SK-N-SH (cell line): ENCODE measurements at regions not wholly inside any gene's neighbourhood (a gene's known extent, or its start where the extent isn't known, plus 50 kb on each side); places are given as distances from the start of the nearest gene placed in this dataset.

ENCODE experiments used
- CTCF ChIA-PET: fragments of 300-600, 350-600 bp; formaldehyde crosslinking; extraction: SDS; loops from one replicate; lab custom pipeline; 2021; lab: Yijun Ruan, JAX
- POLR2A ChIA-PET: fragments of 350-600 bp; sonication (Branson Sonifier 250); formaldehyde crosslinking; extraction: SDS; loops from one replicate; lab custom pipeline; 2020; ENCODE audit warnings: antibody characterized with exemption, inconsistent platforms; lab: Yijun Ruan, JAX
- DNase-seq: peaks from one replicate; pipeline ENCODE4 v3.0.0; 2012
- H2AFZ ChIP-seq: fragments of 200-600 bp; sonication (generic); 2 replicates; pipeline ENCODE4 v1.8.1; 2016; ENCODE audit warnings: antibody characterized with exemption, mild to moderate bottlenecking, low read depth
- H3F3A ChIP-seq: fragments of 200-600 bp; sonication (generic); replicated peaks from 2 replicates; pipeline ENCODE3; 2016; ENCODE audit warnings: antibody characterized with exemption, mild to moderate bottlenecking; ENCODE audit not compliant: insufficient read depth
- H3K27ac ChIP-seq, 2 experiments: fragments of 200-500 bp in 1 of 2; fragments of 200-600 bp in 1 of 2; sonication (Bioruptor generic) in 1 of 2; sonication (generic), shearing (Covaris generic) in 1 of 2; 2 replicates each; pipeline versions ENCODE4 v1.5.1 to v1.6.1; 2014 to 2016; ENCODE audit warnings: low read depth in 2 of 2, inconsistent platforms in 1 of 2, low read length in 1 of 2, mild to moderate bottlenecking in 1 of 2, mixed read lengths in 1 of 2
- H3K27me3 ChIP-seq: fragments of 200-600 bp; sonication (generic), shearing (Covaris generic); 2 replicates; pipeline ENCODE4 v1.6.1; 2016; ENCODE audit warnings: mixed run types; ENCODE audit not compliant: insufficient read depth
- H3K36me3 ChIP-seq, 2 experiments: fragments of 200-500 bp in 1 of 2; fragments of 200-600 bp in 1 of 2; sonication (Bioruptor generic) in 1 of 2; sonication (generic) in 1 of 2; replicated peaks in 1 of 2; 2 replicates each; pipeline versions ENCODE3 to v1.5.1; 2014 to 2016; ENCODE audit warnings: low read length in 1 of 2, mild to moderate bottlenecking in 1 of 2; ENCODE audit not compliant: insufficient read depth in 2 of 2, control insufficient read depth in 1 of 2
- H3K4me1 ChIP-seq, 2 experiments: fragments of 200-500 bp in 1 of 2; fragments of 200-600 bp in 1 of 2; sonication (Bioruptor generic) in 1 of 2; sonication (generic), shearing (Covaris generic) in 1 of 2; 2 replicates each; pipeline versions ENCODE4 v1.5.1 to v1.6.1; 2014 to 2016; ENCODE audit warnings: low read depth in 1 of 2, low read length in 1 of 2, mixed run types in 1 of 2; ENCODE audit not compliant: insufficient read depth in 2 of 2, control insufficient read depth in 1 of 2
- H3K4me2 ChIP-seq: fragments of 200-600 bp; sonication (generic), shearing (Covaris generic); 2 replicates; pipeline ENCODE4 v1.6.1; 2017; ENCODE audit warnings: mixed run types
- H3K4me3 ChIP-seq, 2 experiments: fragments of 200-500 bp in 1 of 2; fragments of 200-600 bp in 1 of 2; sonication (Bioruptor generic) in 1 of 2; sonication (generic), shearing (Covaris generic) in 1 of 2; 2 replicates each; pipeline versions ENCODE4 v1.5.1 to v1.8.1; 2014 to 2016; ENCODE audit warnings: low read depth in 2 of 2, inconsistent platforms in 1 of 2, low read length in 1 of 2, mild to moderate bottlenecking in 1 of 2, mixed read lengths in 1 of 2, moderate library complexity in 1 of 2
- H3K79me2 ChIP-seq: fragments of 200-600 bp; sonication (generic); 2 replicates; pipeline ENCODE4 v1.8.1; 2017; ENCODE audit warnings: mild to moderate bottlenecking; ENCODE audit not compliant: insufficient read depth
- H3K9ac ChIP-seq: fragments of 200-600 bp; sonication (generic); 2 replicates; pipeline ENCODE4 v1.6.1; 2017; ENCODE audit warnings: mixed run types
- H3K9me2 ChIP-seq: fragments of 200-600 bp; sonication (generic); 2 replicates; pipeline ENCODE4 v1.6.1; 2017; ENCODE audit warnings: mixed run types
- H3K9me3 ChIP-seq: fragments of 200-600 bp; sonication (generic); 2 replicates; pipeline ENCODE4 v1.6.1; 2017; ENCODE audit warnings: mixed run types, mild to moderate bottlenecking, moderate library complexity
- H4K20me1 ChIP-seq: fragments of 200-600 bp; sonication (generic); 2 replicates; pipeline ENCODE4 v1.6.1; 2017; ENCODE audit warnings: mild to moderate bottlenecking, mixed run types; ENCODE audit not compliant: insufficient read depth
- CHD2 ChIP-seq: fragments of 150-350 bp; IDR thresholded peaks from 2 replicates; pipeline ENCODE4 v1.6.1; 2018; ENCODE audit warnings: low read length; ENCODE audit not compliant: partially characterized antibody
- EP300 ChIP-seq, 2 experiments: IDR thresholded peaks; 2 replicates each; pipeline versions ENCODE4 v1.4.0 to v1.6.1; 2012; ENCODE audit warnings: borderline replicate concordance in 1 of 2, low read depth in 1 of 2, low read length in 1 of 2
- FOXJ3 ChIP-seq: sonication (generic); formaldehyde crosslinking; IDR thresholded peaks from 2 replicates; pipeline ENCODE4 v1.5.1; 2020; ENCODE audit warnings: mild to moderate bottlenecking, missing genetic modification reagents
- FOXM1 ChIP-seq: IDR thresholded peaks from 2 replicates; pipeline ENCODE4 v1.4.0; 2012; ENCODE audit warnings: low read depth, mild to moderate bottlenecking
- GATA2 ChIP-seq: sonication (generic); formaldehyde crosslinking; IDR thresholded peaks from 2 replicates; pipeline ENCODE4 v1.5.0; 2020; ENCODE audit warnings: mild to moderate bottlenecking, missing genetic modification reagents
- MEF2A ChIP-seq: IDR thresholded peaks from 2 replicates; pipeline ENCODE4 v1.4.0; 2012; ENCODE audit warnings: low read depth, borderline replicate concordance
- NRF1 ChIP-seq: IDR thresholded peaks from 2 replicates; pipeline ENCODE4 v1.6.1; 2012; ENCODE audit warnings: low read depth, mild to moderate bottlenecking, low read length
- RFX5 ChIP-seq: IDR thresholded peaks from 2 replicates; pipeline ENCODE4 v1.6.1; 2012; ENCODE audit warnings: mild to moderate bottlenecking, improper control_type of control experiment, low read length
- RXRA ChIP-seq: IDR thresholded peaks from 2 replicates; pipeline ENCODE4 v1.4.0; 2012; ENCODE audit warnings: low read depth, mild to moderate bottlenecking, borderline replicate concordance
- TAF1 ChIP-seq: IDR thresholded peaks from 2 replicates; pipeline ENCODE4 v1.6.1; 2012; ENCODE audit warnings: low read depth, mild to moderate bottlenecking, low read length, moderate library complexity, borderline replicate concordance
- WGBS: methylation state at CpG from one replicate; pipeline ENCODE4 v1.1.6; 2017; ENCODE audit warnings: low lambda C conversion rate; 5-methylcytosine and 5-hydroxymethylcytosine counted together
- TF ChIP-seq, protein P1 (sequence below): IDR thresholded peaks from 2 replicates; pipeline ENCODE4 v1.4.0; 2012; ENCODE audit warnings: low read depth, borderline replicate concordance
- TF ChIP-seq, protein P2 (sequence below): fragments of 150-350 bp; IDR thresholded peaks from 2 replicates; pipeline ENCODE4 v1.6.1; 2016; ENCODE audit warnings: mild to moderate bottlenecking, low read depth, low read length
- TF ChIP-seq, protein P3 (sequence below): IDR thresholded peaks from 2 replicates; pipeline ENCODE4 v1.4.0; 2012; ENCODE audit warnings: low read depth
- TF ChIP-seq, protein P4 (sequence below): IDR thresholded peaks from 2 replicates; pipeline ENCODE4 v1.6.1; 2012; ENCODE audit warnings: mild to moderate bottlenecking, low read depth, low read length, moderate library complexity
- TF ChIP-seq, protein P5 (sequence below): IDR thresholded peaks from 2 replicates; pipeline ENCODE4 v1.4.0; 2012; ENCODE audit warnings: low read depth, borderline replicate concordance
- TF ChIP-seq, protein P6 (sequence below): fragments of 200-600 bp; sonication (generic); IDR thresholded peaks from 2 replicates; pipeline ENCODE4 v1.6.1; 2017; ENCODE audit warnings: antibody characterized with exemption, mild to moderate bottlenecking, moderate library complexity

DNA sequence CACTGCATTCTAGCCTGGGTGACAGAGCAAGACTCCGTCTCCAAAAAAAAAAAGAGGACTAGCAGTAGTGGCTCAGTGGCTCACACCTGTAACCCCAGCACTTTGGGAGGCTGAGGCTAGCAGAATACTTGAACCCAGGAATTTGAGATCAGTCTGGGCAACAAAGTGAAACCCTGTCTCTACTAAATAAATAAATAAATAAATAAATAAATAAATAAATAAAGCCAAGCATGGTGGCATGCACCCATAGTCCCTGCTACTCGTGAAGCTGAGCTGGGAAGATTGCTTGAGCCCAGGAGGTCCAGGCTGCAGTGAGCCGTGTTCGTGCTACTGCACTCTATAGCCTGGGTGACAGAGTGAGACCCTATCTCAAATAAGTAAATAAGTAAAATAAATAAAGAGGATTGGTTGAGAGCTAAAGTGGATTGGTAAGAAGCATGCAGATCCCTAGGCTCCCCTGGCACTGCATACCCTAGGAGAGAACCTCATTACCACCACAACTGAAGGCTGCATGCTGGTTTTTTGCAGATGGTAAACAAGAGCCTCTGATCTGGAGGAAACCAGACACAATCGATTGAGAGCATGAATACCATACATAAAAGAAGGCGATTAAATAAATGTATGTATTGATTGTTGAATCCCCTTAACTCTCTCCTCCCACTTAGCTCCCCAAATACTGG, 163.2 kb downstream of the REEP3 start:
- Histone ChIP-seq H3K4me3 (no peak overlapping the region), H3K9ac (no peak overlapping the region), H3K4me1 (peaks cover 0 to 18% of the 10 kb centered on the region in 2 experiments; a peak in 3 of 4 replicates), H3K9me3 (no peaks in the 10 kb centered on the region), H3F3A (peaks cover 6% of the 10 kb centered on the region), H3K79me2 (no peaks in the 10 kb centered on the region), H3K4me2 (no peak overlapping the region), H3K27ac (no peak overlapping the region), H3K27me3 (no peaks in the 10 kb centered on the region), H3K9me2 (no peaks in the 10 kb centered on the region), H3K36me3 (no peaks in the 10 kb centered on the region), H2AFZ (no peak overlapping the region), H4K20me1 (no peaks in the 10 kb centered on the region)
- WGBS = 85% methylated on average over 6 of the region's 6 CpGs
- TF ChIP-seq, protein P1, sequence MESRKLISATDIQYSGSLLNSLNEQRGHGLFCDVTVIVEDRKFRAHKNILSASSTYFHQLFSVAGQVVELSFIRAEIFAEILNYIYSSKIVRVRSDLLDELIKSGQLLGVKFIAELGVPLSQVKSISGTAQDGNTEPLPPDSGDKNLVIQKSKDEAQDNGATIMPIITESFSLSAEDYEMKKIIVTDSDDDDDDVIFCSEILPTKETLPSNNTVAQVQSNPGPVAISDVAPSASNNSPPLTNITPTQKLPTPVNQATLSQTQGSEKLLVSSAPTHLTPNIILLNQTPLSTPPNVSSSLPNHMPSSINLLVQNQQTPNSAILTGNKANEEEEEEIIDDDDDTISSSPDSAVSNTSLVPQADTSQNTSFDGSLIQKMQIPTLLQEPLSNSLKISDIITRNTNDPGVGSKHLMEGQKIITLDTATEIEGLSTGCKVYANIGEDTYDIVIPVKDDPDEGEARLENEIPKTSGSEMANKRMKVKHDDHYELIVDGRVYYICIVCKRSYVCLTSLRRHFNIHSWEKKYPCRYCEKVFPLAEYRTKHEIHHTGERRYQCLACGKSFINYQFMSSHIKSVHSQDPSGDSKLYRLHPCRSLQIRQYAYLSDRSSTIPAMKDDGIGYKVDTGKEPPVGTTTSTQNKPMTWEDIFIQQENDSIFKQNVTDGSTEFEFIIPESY = no peak
- TF ChIP-seq FOXJ3 (CRISPR knock-in tag) (no peak), MEF2A (no peak), EP300 (IDR thresholded peaks at IDR 0.05; ENCODE audit: borderline replicate concordance in 1 of 2, low read depth in 1 of 2, low read length in 1 of 2) (no peak), RFX5 (no peak)
- TF ChIP-seq, protein P2, sequence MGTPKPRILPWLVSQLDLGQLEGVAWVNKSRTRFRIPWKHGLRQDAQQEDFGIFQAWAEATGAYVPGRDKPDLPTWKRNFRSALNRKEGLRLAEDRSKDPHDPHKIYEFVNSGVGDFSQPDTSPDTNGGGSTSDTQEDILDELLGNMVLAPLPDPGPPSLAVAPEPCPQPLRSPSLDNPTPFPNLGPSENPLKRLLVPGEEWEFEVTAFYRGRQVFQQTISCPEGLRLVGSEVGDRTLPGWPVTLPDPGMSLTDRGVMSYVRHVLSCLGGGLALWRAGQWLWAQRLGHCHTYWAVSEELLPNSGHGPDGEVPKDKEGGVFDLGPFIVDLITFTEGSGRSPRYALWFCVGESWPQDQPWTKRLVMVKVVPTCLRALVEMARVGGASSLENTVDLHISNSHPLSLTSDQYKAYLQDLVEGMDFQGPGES = no peak
- TF ChIP-seq, protein P3, sequence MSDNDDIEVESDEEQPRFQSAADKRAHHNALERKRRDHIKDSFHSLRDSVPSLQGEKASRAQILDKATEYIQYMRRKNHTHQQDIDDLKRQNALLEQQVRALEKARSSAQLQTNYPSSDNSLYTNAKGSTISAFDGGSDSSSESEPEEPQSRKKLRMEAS = no peak
- ChIA-PET CTCF (interaction anchor here (1.0 to 1.9 kb wide), 3 partner anchors 13 to 517 kb away, joined by 3 to 6 read pairs (median 5); no protein-coding TSS in a partner anchor), POLR2A (no interaction called here)
- DNase-seq = no peak

DNA sequence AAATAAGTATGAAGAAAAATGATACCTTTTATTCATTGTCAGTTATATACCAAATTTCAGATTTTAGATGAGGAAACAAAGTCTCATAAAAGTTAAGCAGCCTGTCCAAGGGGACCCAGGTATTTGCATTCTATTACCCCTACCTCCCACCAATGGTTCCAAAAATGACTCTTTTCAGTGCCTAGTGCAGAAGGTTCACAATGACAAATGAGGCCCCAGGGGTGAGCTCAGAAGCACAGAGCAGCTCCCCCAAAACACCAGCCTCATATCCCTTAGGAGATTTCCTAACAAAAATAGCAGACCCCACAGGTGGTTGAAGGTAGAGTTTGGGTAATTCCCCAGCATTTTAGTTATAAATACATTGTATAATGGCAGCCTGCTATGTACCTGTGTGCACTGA, 168.6 kb downstream of the REEP3 start:
- DNase-seq = no peak
- H3K9me3 ChIP-seq = no peaks in the 10 kb centered on the region
- no peaks in the 10 kb centered on the region; a peak in 1 of 4 replicates for H3K4me1 ChIP-seq
- no peaks in the 10 kb centered on the region for H3K9me2 ChIP-seq
- no peaks in the 10 kb centered on the region for H3K27me3 ChIP-seq
- CTCF ChIA-PET = interaction anchor here (1.0 to 1.1 kb wide), 3 partner anchors 14 to 523 kb away, joined by 3 to 4 read pairs (median 4); no protein-coding TSS in a partner anchor
- no peak overlapping the region for H3K4me2 ChIP-seq
- no peaks in the 10 kb centered on the region for H3F3A ChIP-seq
- H3K27ac ChIP-seq = no peak overlapping the region
- no peaks in the 10 kb centered on the region for H3K36me3 ChIP-seq
- H3K9ac ChIP-seq = no peak overlapping the region
- POLR2A ChIA-PET = no interaction called here
- H4K20me1 ChIP-seq = no peaks in the 10 kb centered on the region
- no peak overlapping the region for H2AFZ ChIP-seq
- H3K79me2 ChIP-seq = no peaks in the 10 kb centered on the region
- H3K4me3 ChIP-seq = no peak overlapping the region
- TF ChIP-seq FOXJ3 (CRISPR knock-in tag) = no peak
- TF ChIP-seq NRF1 = no peak
- TF ChIP-seq RXRA = no peak
- TF ChIP-seq, protein P4, sequence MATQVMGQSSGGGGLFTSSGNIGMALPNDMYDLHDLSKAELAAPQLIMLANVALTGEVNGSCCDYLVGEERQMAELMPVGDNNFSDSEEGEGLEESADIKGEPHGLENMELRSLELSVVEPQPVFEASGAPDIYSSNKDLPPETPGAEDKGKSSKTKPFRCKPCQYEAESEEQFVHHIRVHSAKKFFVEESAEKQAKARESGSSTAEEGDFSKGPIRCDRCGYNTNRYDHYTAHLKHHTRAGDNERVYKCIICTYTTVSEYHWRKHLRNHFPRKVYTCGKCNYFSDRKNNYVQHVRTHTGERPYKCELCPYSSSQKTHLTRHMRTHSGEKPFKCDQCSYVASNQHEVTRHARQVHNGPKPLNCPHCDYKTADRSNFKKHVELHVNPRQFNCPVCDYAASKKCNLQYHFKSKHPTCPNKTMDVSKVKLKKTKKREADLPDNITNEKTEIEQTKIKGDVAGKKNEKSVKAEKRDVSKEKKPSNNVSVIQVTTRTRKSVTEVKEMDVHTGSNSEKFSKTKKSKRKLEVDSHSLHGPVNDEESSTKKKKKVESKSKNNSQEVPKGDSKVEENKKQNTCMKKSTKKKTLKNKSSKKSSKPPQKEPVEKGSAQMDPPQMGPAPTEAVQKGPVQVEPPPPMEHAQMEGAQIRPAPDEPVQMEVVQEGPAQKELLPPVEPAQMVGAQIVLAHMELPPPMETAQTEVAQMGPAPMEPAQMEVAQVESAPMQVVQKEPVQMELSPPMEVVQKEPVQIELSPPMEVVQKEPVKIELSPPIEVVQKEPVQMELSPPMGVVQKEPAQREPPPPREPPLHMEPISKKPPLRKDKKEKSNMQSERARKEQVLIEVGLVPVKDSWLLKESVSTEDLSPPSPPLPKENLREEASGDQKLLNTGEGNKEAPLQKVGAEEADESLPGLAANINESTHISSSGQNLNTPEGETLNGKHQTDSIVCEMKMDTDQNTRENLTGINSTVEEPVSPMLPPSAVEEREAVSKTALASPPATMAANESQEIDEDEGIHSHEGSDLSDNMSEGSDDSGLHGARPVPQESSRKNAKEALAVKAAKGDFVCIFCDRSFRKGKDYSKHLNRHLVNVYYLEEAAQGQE = no peak
- TF ChIP-seq CHD2 = no peak
- no peak for TF ChIP-seq GATA2 (CRISPR knock-in tag)
- no peak for TF ChIP-seq FOXM1
- no peak for TF ChIP-seq TAF1
- TF ChIP-seq, protein P5, sequence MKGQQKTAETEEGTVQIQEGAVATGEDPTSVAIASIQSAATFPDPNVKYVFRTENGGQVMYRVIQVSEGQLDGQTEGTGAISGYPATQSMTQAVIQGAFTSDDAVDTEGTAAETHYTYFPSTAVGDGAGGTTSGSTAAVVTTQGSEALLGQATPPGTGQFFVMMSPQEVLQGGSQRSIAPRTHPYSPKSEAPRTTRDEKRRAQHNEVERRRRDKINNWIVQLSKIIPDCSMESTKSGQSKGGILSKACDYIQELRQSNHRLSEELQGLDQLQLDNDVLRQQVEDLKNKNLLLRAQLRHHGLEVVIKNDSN = no peak
- no peak for TF ChIP-seq RFX5
- TF ChIP-seq, protein P6, sequence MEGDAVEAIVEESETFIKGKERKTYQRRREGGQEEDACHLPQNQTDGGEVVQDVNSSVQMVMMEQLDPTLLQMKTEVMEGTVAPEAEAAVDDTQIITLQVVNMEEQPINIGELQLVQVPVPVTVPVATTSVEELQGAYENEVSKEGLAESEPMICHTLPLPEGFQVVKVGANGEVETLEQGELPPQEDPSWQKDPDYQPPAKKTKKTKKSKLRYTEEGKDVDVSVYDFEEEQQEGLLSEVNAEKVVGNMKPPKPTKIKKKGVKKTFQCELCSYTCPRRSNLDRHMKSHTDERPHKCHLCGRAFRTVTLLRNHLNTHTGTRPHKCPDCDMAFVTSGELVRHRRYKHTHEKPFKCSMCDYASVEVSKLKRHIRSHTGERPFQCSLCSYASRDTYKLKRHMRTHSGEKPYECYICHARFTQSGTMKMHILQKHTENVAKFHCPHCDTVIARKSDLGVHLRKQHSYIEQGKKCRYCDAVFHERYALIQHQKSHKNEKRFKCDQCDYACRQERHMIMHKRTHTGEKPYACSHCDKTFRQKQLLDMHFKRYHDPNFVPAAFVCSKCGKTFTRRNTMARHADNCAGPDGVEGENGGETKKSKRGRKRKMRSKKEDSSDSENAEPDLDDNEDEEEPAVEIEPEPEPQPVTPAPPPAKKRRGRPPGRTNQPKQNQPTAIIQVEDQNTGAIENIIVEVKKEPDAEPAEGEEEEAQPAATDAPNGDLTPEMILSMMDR = no peak
- TF ChIP-seq, protein P3 = no peak
